ENCODE measurements at regions not wholly inside any gene's neighbourhood (a gene's known extent, or its start where the extent isn't known, plus 50 kb on each side); places are given as distances from the start of the nearest gene placed in this dataset.
A peak's percentile ranks its signal among the peaks of the same experiment; 100 is the strongest.

GRCh38 chr9:79250806-79251205 is 321.0 kb upstream of the TLE4 start:
- Histone ChIP-seq H3K9me3 (no peaks in the 10 kb centered on the region), H3K36me3 (no peaks in the 10 kb centered on the region), H3K4me3 (no peak overlapping the region), H3K27ac (no peak overlapping the region), H3K27me3 (peaks cover 0 to 14% (median 0%) of the 10 kb centered on the region in 4 donors), H3K4me1 (peaks cover 0 to 3% (median 0%) of the 10 kb centered on the region in 3 donors)
- FAIRE-seq (no peak), DNase-seq (no peak), ATAC-seq (no peak)
- WGBS, 2 donors = 63 to 71% methylated on average over 1 of the region's 1 CpG
- intact Hi-C loops (cut with DNase I) = no loop called here
- no peak for TF ChIP-seq CTCF (IDR thresholded peaks at IDR 0.05)

GRCh38 chr9:79254900-79255650 is 316.7 kb upstream of the TLE4 start:
- Histone ChIP-seq H3K9me3 (no peaks in the 10 kb centered on the region), H3K27ac (no peak overlapping the region), H3K4me1 (peaks cover 0 to 14% (median 0%) of the 10 kb centered on the region in 3 donors), H3K36me3 (no peaks in the 10 kb centered on the region), H3K4me3 (no peak overlapping the region), H3K27me3 (peaks cover 0 to 14% (median 0%) of the 10 kb centered on the region in 4 donors)
- intact Hi-C loops (cut with DNase I) = no loop called here
- 53% methylated on average over 8 of the region's 8 CpGs for WGBS, 2 donors
- ATAC-seq = no peak
- FAIRE-seq = no peak
- no peak for TF ChIP-seq CTCF (IDR thresholded peaks at IDR 0.05)
- no peak for DNase-seq

- H3K9me3 ChIP-seq = no peaks in the 10 kb centered on the region
- no peaks in the 10 kb centered on the region for H3K36me3 ChIP-seq
- peaks cover 0 to 14% (median 0%) of the 10 kb centered on the region in 3 donors for H3K4me1 ChIP-seq
- FAIRE-seq (no peak), ATAC-seq (no peak), DNase-seq (no peak)
- no peak for TF ChIP-seq CTCF (IDR thresholded peaks at IDR 0.05)
- H3K27me3 ChIP-seq = peaks cover 0 to 14% (median 0%) of the 10 kb centered on the region in 4 donors
- WGBS, 2 donors = 24 to 28% methylated on average over 10 of the region's 10 CpGs
- intact Hi-C loops (cut with DNase I) = no loop called here
- no peak overlapping the region for H3K27ac ChIP-seq
- H3K4me3 ChIP-seq = no peak overlapping the region
Measured at GRCh38 chr9:79255651-79256260, 316.0 kb upstream of the TLE4 start.

GRCh38 chr9:79256691-79257213 is 315.0 kb upstream of the TLE4 start:
- peak; percentile 60 to 88 (median 78) for ATAC-seq
- Histone ChIP-seq H3K36me3 (no peaks in the 10 kb centered on the region), H3K4me3 (peak overlapping the region in 2 of 4 donors; percentile 9 to 29), H3K27ac (no peak overlapping the region), H3K9me3 (no peaks in the 10 kb centered on the region), H3K27me3 (peaks cover 0 to 14% (median 0%) of the 10 kb centered on the region in 4 donors), H3K4me1 (peaks cover 0 to 14% (median 0%) of the 10 kb centered on the region in 3 donors)
- peak in 4 of 6 donors; percentile 23 to 54 (median 26) for DNase-seq
- intact Hi-C loops (cut with DNase I) = no loop called here
- no peak for FAIRE-seq
- no peak for TF ChIP-seq CTCF (IDR thresholded peaks at IDR 0.05)
- WGBS, 2 donors = 6 to 10% methylated on average over 15 of the region's 15 CpGs

All from pancreas (tissue), 10 donors.